ENCODE measurements at regions not wholly inside any gene's neighbourhood (a gene's known extent, or its start where the extent isn't known, plus 50 kb on each side); places are given as distances from the start of the nearest gene placed in this dataset.

DNA sequence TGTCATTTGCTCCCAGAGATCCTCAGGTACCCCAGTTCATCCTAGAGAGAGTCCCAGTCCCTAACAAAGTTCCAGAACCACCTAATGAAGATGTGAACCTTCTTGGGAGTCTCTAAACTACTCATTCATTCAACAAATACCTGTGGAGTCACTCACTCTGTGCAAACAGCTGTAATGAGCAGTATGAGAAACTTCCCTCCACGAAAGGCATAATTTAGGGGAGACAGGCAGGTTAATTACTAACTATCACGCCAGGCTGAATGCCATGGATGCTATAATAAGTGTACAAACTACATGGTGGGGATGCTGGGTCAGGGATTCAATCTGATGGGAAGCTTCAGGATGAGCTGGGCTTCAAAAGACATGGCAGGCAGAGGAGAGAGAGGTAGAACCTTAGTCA is 70.1 kb upstream of the AFDN start:
- H3K4me1 ChIP-seq (ENCODE audit: control extremely low read depth in 1 of 4, control insufficient read depth in 4 of 4, insufficient read depth in 4 of 4, low read length in 3 of 4): peaks cover 0 to 2% (median under 1%) of the 10 kb centered on the region in 4 experiments
- no peak overlapping the region for H3K27ac ChIP-seq (ENCODE audit: insufficient read depth in 1 of 2, low read depth in 1 of 2, low read length in 2 of 2, poor library complexity in 1 of 2, severe bottlenecking in 2 of 2)
- no peaks in the 10 kb centered on the region for H3K36me3 ChIP-seq (ENCODE audit: control insufficient read depth in 4 of 4, insufficient read depth in 4 of 4, low read length in 3 of 4)
- ChIA-PET CTCF (no interaction called here), POLR2A (interaction anchor here (1.2 kb wide), 1 partner anchor 57 kb away, joined by 3 read pairs; no protein-coding TSS in a partner anchor)
- DNase-seq: no peak
- H3K27me3 ChIP-seq (replicated peaks in 2 of 5; ENCODE audit: control insufficient read depth in 4 of 5, insufficient read depth in 5 of 5, low read length in 4 of 5): peaks cover 0 to 21% (median 2%) of the 10 kb centered on the region in 5 experiments
- H3K4me3 ChIP-seq (ENCODE audit: control insufficient read depth in 1 of 7, extremely low read depth in 1 of 7, insufficient read depth in 4 of 7, low read depth in 2 of 7, low read length in 6 of 7): no peak overlapping the region
- H3K9me3 ChIP-seq (ENCODE audit: control extremely low read depth in 1 of 5, control insufficient read depth in 4 of 5, insufficient read depth in 2 of 5, low read depth in 1 of 5, low read length in 4 of 5): peaks cover 0 to 5% (median 0%) of the 10 kb centered on the region in 5 experiments
- 91% methylated on average over 2 of the region's 2 CpGs for WGBS (ENCODE audit: insufficient coverage)

- ChIA-PET POLR2A (interaction anchor here (1.2 kb wide), 1 partner anchor 58 kb away, joined by 3 read pairs; no protein-coding TSS in a partner anchor), CTCF (no interaction called here)
- WGBS (ENCODE audit: insufficient coverage): 100% methylated on average over 6 of the region's 6 CpGs
- H3K36me3 ChIP-seq (ENCODE audit: control insufficient read depth in 4 of 4, insufficient read depth in 4 of 4, low read length in 3 of 4): no peaks in the 10 kb centered on the region
- H3K27me3 ChIP-seq (replicated peaks in 2 of 5; ENCODE audit: control insufficient read depth in 4 of 5, insufficient read depth in 5 of 5, low read length in 4 of 5): peaks cover 0 to 21% (median 4%) of the 10 kb centered on the region in 5 experiments
- H3K4me3 ChIP-seq (ENCODE audit: control insufficient read depth in 1 of 7, extremely low read depth in 1 of 7, insufficient read depth in 4 of 7, low read depth in 2 of 7, low read length in 6 of 7): no peak overlapping the region
- H3K9me3 ChIP-seq (ENCODE audit: control extremely low read depth in 1 of 5, control insufficient read depth in 4 of 5, insufficient read depth in 2 of 5, low read depth in 1 of 5, low read length in 4 of 5): peaks cover 0 to 5% (median 0%) of the 10 kb centered on the region in 5 experiments
- no peaks in the 10 kb centered on the region for H3K4me1 ChIP-seq (ENCODE audit: control extremely low read depth in 1 of 4, control insufficient read depth in 4 of 4, insufficient read depth in 4 of 4, low read length in 3 of 4)
- no peak for DNase-seq
- no peak overlapping the region for H3K27ac ChIP-seq (ENCODE audit: insufficient read depth in 1 of 2, low read depth in 1 of 2, low read length in 2 of 2, poor library complexity in 1 of 2, severe bottlenecking in 2 of 2)
Observed at GRCh38 chr6:167757249-167757648, 69.5 kb upstream of the AFDN start.

- DNase-seq: no peak
- H3K36me3 ChIP-seq (ENCODE audit: control insufficient read depth in 4 of 4, insufficient read depth in 4 of 4, low read length in 3 of 4): no peaks in the 10 kb centered on the region
- ChIA-PET POLR2A (no interaction called here), CTCF (no interaction called here)
- no peaks in the 10 kb centered on the region for H3K4me1 ChIP-seq (ENCODE audit: control extremely low read depth in 1 of 4, control insufficient read depth in 4 of 4, insufficient read depth in 4 of 4, low read length in 3 of 4)
- peaks cover 0 to 5% (median 0%) of the 10 kb centered on the region in 5 experiments for H3K9me3 ChIP-seq (ENCODE audit: control extremely low read depth in 1 of 5, control insufficient read depth in 4 of 5, insufficient read depth in 2 of 5, low read depth in 1 of 5, low read length in 4 of 5)
- peaks cover 0 to 21% (median 4%) of the 10 kb centered on the region in 5 experiments for H3K27me3 ChIP-seq (replicated peaks in 2 of 5; ENCODE audit: control insufficient read depth in 4 of 5, insufficient read depth in 5 of 5, low read length in 4 of 5)
- WGBS (ENCODE audit: insufficient coverage): 92% methylated on average over 15 of the region's 15 CpGs
- H3K4me3 ChIP-seq (ENCODE audit: control insufficient read depth in 1 of 7, extremely low read depth in 1 of 7, insufficient read depth in 4 of 7, low read depth in 2 of 7, low read length in 6 of 7): no peak overlapping the region
- H3K27ac ChIP-seq (ENCODE audit: insufficient read depth in 1 of 2, low read depth in 1 of 2, low read length in 2 of 2, poor library complexity in 1 of 2, severe bottlenecking in 2 of 2): no peak overlapping the region
Observed at GRCh38 chr6:167757821-167758220, 68.9 kb upstream of the AFDN start.

- Histone ChIP-seq H3K9me3 (ENCODE audit: control extremely low read depth in 1 of 5, control insufficient read depth in 4 of 5, insufficient read depth in 2 of 5, low read depth in 1 of 5, low read length in 4 of 5) (peaks cover 0 to 4% (median 0%) of the 10 kb centered on the region in 5 experiments), H3K4me3 (ENCODE audit: control insufficient read depth in 1 of 7, extremely low read depth in 1 of 7, insufficient read depth in 4 of 7, low read depth in 2 of 7, low read length in 6 of 7) (no peak overlapping the region), H3K27me3 (replicated peaks in 2 of 5; ENCODE audit: control insufficient read depth in 4 of 5, insufficient read depth in 5 of 5, low read length in 4 of 5) (peaks cover 0 to 21% (median 4%) of the 10 kb centered on the region in 5 experiments), H3K36me3 (ENCODE audit: control insufficient read depth in 4 of 4, insufficient read depth in 4 of 4, low read length in 3 of 4) (no peaks in the 10 kb centered on the region), H3K27ac (ENCODE audit: insufficient read depth in 1 of 2, low read depth in 1 of 2, low read length in 2 of 2, poor library complexity in 1 of 2, severe bottlenecking in 2 of 2) (no peak overlapping the region), H3K4me1 (ENCODE audit: control extremely low read depth in 1 of 4, control insufficient read depth in 4 of 4, insufficient read depth in 4 of 4, low read length in 3 of 4) (no peaks in the 10 kb centered on the region)
- CTCF ChIA-PET: no interaction called here
- WGBS (ENCODE audit: insufficient coverage): 88% methylated on average over 17 of the region's 20 CpGs
- POLR2A ChIA-PET: no interaction called here
- no peak for DNase-seq
Observed at GRCh38 chr6:167758309-167759023, 68.2 kb upstream of the AFDN start.

DNA sequence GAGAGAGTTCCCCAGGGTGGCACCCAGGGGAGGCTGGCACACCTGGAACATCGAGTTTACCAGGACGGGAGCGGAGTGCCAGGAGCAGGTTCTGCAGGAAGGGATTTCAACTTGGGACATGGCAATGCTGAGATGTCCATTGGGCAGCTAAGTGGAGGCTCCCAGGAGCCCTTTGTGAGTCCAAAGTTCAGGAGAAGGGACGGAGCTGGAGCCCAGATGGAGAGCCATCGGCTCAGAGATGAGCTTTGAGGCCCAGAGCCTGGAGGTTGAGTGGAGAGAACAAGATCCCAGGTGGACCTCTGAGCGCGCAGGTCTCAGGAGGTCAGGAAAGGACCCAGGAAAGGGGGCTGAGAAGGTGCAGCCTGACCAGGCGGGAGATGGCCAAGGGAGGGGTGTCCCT is 67.5 kb upstream of the AFDN start:
- POLR2A ChIA-PET: no interaction called here
- Histone ChIP-seq H3K27me3 (replicated peaks in 2 of 5; ENCODE audit: control insufficient read depth in 4 of 5, insufficient read depth in 5 of 5, low read length in 4 of 5) (peaks cover 0 to 25% (median 4%) of the 10 kb centered on the region in 5 experiments), H3K4me3 (ENCODE audit: control insufficient read depth in 1 of 7, extremely low read depth in 1 of 7, insufficient read depth in 4 of 7, low read depth in 2 of 7, low read length in 6 of 7) (no peak overlapping the region), H3K9me3 (ENCODE audit: control extremely low read depth in 1 of 5, control insufficient read depth in 4 of 5, insufficient read depth in 2 of 5, low read depth in 1 of 5, low read length in 4 of 5) (no peaks in the 10 kb centered on the region), H3K4me1 (ENCODE audit: control extremely low read depth in 1 of 4, control insufficient read depth in 4 of 4, insufficient read depth in 4 of 4, low read length in 3 of 4) (no peaks in the 10 kb centered on the region), H3K27ac (ENCODE audit: insufficient read depth in 1 of 2, low read depth in 1 of 2, low read length in 2 of 2, poor library complexity in 1 of 2, severe bottlenecking in 2 of 2) (no peak overlapping the region), H3K36me3 (ENCODE audit: control insufficient read depth in 4 of 4, insufficient read depth in 4 of 4, low read length in 3 of 4) (no peaks in the 10 kb centered on the region)
- DNase-seq: no peak
- CTCF ChIA-PET: no interaction called here
- 94% methylated on average over 8 of the region's 8 CpGs for WGBS (ENCODE audit: insufficient coverage)

DNA sequence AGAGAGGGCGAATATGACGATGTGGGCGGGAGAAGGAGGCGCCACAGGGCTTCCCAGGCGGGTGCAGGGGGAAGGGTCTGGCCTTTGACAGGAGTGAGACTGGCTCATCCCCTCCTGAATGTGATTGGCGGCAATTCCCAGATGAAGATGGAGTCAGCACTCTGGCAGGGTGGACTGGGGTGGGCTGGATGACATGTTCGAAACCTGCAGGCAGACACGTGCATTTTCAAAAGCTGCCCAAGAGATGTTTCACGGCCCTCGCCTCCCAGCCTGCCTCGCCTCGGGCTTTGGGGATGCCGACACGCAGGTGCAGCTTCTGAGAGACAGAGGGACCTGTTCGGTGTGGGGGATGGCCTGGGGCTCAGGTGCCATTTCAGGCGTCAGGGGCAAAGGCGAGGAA is 66.8 kb upstream of the AFDN start:
- ChIA-PET POLR2A (no interaction called here), CTCF (no interaction called here)
- WGBS (ENCODE audit: insufficient coverage): 96% methylated on average over 16 of the region's 17 CpGs
- H3K9me3 ChIP-seq (ENCODE audit: control extremely low read depth in 1 of 5, control insufficient read depth in 4 of 5, insufficient read depth in 2 of 5, low read depth in 1 of 5, low read length in 4 of 5): no peaks in the 10 kb centered on the region
- H3K4me1 ChIP-seq (ENCODE audit: control extremely low read depth in 1 of 4, control insufficient read depth in 4 of 4, insufficient read depth in 4 of 4, low read length in 3 of 4): no peaks in the 10 kb centered on the region
- no peak overlapping the region for H3K27ac ChIP-seq (ENCODE audit: insufficient read depth in 1 of 2, low read depth in 1 of 2, low read length in 2 of 2, poor library complexity in 1 of 2, severe bottlenecking in 2 of 2)
- DNase-seq: no peak
- peaks cover 0 to 32% (median 4%) of the 10 kb centered on the region in 5 experiments for H3K27me3 ChIP-seq (replicated peaks in 2 of 5; ENCODE audit: control insufficient read depth in 4 of 5, insufficient read depth in 5 of 5, low read length in 4 of 5)
- no peak overlapping the region for H3K4me3 ChIP-seq (ENCODE audit: control insufficient read depth in 1 of 7, extremely low read depth in 1 of 7, insufficient read depth in 4 of 7, low read depth in 2 of 7, low read length in 6 of 7)
- H3K36me3 ChIP-seq (ENCODE audit: control insufficient read depth in 4 of 4, insufficient read depth in 4 of 4, low read length in 3 of 4): no peaks in the 10 kb centered on the region

- H3K9me3 ChIP-seq (ENCODE audit: control extremely low read depth in 1 of 5, control insufficient read depth in 4 of 5, insufficient read depth in 2 of 5, low read depth in 1 of 5, low read length in 4 of 5): no peaks in the 10 kb centered on the region
- peaks cover 0 to 45% (median 7%) of the 10 kb centered on the region in 5 experiments for H3K27me3 ChIP-seq (replicated peaks in 2 of 5; ENCODE audit: control insufficient read depth in 4 of 5, insufficient read depth in 5 of 5, low read length in 4 of 5)
- no peak overlapping the region for H3K27ac ChIP-seq (ENCODE audit: insufficient read depth in 1 of 2, low read depth in 1 of 2, low read length in 2 of 2, poor library complexity in 1 of 2, severe bottlenecking in 2 of 2)
- no peak overlapping the region for H3K4me3 ChIP-seq (ENCODE audit: control insufficient read depth in 1 of 7, extremely low read depth in 1 of 7, insufficient read depth in 4 of 7, low read depth in 2 of 7, low read length in 6 of 7)
- POLR2A ChIA-PET: no interaction called here
- no peaks in the 10 kb centered on the region for H3K4me1 ChIP-seq (ENCODE audit: control extremely low read depth in 1 of 4, control insufficient read depth in 4 of 4, insufficient read depth in 4 of 4, low read length in 3 of 4)
- 98% methylated on average over 17 of the region's 18 CpGs for WGBS (ENCODE audit: insufficient coverage)
- no peaks in the 10 kb centered on the region for H3K36me3 ChIP-seq (ENCODE audit: control insufficient read depth in 4 of 4, insufficient read depth in 4 of 4, low read length in 3 of 4)
- CTCF ChIA-PET: no interaction called here
- DNase-seq: no peak
Observed at GRCh38 chr6:167760979-167761793, 65.5 kb upstream of the AFDN start.

All from common myeloid progenitor, CD34-positive (primary cell).